Fibroblast of villous mesenchyme (primary cell): ENCODE measurements at regions not wholly inside any gene's neighbourhood (a gene's known extent, or its start where the extent isn't known, plus 50 kb on each side); places are given as distances from the start of the nearest gene placed in this dataset.

Experiments
- DNase-seq: peaks from one replicate; pipeline ENCODE4 v3.0.0-alpha.2; 2010; ENCODE audit warnings: low read depth
- H3K4me3 ChIP-seq: 2 replicates; pipeline ENCODE4 v1.5.1; 2011; ENCODE audit warnings: low read depth, mild to moderate bottlenecking, low read length
- CTCF ChIP-seq: IDR thresholded peaks from 2 replicates; pipeline ENCODE4 v1.5.1; 2012; ENCODE audit warnings: low read depth, mild to moderate bottlenecking, low read length; ENCODE audit not compliant: insufficient read depth

GRCh38 chr12:72082986-72083820 lies 144.6 kb downstream of the TPH2 start:
- no peak for DNase-seq
- H3K4me3 ChIP-seq = no peak overlapping the region
- TF ChIP-seq CTCF = no peak

GRCh38 chr12:72084061-72084460 lies 145.4 kb downstream of the TPH2 start:
- no peak overlapping the region for H3K4me3 ChIP-seq
- no peak for DNase-seq
- TF ChIP-seq CTCF = no peak

DNA sequence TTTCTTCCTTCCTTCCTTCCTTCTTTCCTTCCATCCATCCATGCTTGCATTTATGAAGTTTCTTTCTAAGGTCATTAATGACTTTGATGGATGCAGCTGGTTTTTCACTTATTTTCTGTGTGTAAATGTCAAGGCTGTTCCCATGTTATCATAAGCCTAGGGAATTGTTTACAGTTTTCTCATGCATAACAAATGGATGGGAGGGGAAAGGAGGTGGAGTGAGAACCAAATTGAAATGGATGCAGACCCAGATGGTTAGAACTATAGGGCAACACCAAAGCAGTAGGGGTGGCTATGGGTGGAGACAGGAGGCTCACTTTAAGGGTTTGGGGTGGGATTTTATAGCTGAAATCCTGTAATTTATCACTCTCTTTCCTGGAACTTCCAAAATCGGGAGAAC lies 146.2 kb downstream of the TPH2 start:
- no peak for TF ChIP-seq CTCF
- H3K4me3 ChIP-seq = no peak overlapping the region
- DNase-seq = no peak

GRCh38 chr12:72089678-72090077 lies 151.0 kb downstream of the TPH2 start:
- no peak overlapping the region for H3K4me3 ChIP-seq
- no peak for DNase-seq
- no peak for TF ChIP-seq CTCF

DNA sequence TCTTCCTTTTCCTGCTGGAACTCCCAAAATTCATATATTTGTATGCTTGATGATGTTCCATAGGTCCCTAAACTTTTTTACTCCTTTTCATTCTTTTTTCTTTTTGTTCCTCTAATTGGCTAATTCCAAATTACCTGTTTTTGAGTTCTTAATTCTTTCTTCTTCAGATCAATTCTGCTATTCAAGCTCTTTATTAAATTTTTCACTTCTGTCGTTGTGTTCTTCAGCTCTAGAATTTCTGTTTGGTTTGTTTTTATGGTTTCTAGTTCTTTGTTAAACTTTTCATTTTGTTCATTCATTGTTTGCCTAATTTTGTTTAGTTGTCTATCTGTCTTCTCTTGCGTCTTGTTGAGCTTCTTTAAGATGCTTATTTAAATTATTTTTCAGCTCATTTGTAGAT lies 154.8 kb downstream of the TPH2 start:
- DNase-seq = no peak
- TF ChIP-seq CTCF = no peak
- no peak overlapping the region for H3K4me3 ChIP-seq

- no peak overlapping the region for H3K4me3 ChIP-seq
- TF ChIP-seq CTCF = no peak
- no peak for DNase-seq
Observed at GRCh38 chr12:72093930-72094329, 155.3 kb downstream of the TPH2 start.

DNA sequence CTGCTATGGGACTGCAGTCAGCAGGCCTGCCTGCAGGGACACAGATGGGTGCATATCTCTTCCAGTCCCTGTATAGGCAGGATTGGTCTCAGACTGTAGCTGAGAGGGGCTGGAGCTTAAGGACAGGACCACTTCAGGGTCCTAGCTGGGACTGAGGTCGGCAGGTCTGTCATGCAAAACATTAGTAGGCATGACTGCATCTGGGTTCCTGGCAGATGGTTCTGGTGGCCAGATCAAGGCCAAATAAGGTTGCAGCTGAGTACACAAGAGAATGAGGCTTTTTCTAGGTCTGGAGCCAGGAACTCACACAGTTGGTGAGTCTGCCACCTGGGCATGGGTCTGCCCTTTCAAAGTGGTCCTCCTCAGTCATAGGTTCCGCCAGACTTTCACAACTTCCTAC lies 155.8 kb downstream of the TPH2 start:
- no peak for TF ChIP-seq CTCF
- H3K4me3 ChIP-seq = no peak overlapping the region
- no peak for DNase-seq
